DND-41 (cell line): ENCODE measurements at regions not wholly inside any gene's neighbourhood (a gene's known extent, or its start where the extent isn't known, plus 50 kb on each side); places are given as distances from the start of the nearest gene placed in this dataset.

ENCODE experiments used
- EZH2 ChIP-seq: IDR thresholded peaks from 3 replicates; pipeline ENCODE4 v1.6.1; 2012; ENCODE audit warnings: borderline replicate concordance, low read depth, mild to moderate bottlenecking, moderate library complexity, low read length, inconsistent platforms; ENCODE audit not compliant: severe bottlenecking
- TF ChIP-seq, protein P1 (sequence below): IDR thresholded peaks from 2 replicates; pipeline ENCODE4 v1.5.1; 2012; ENCODE audit warnings: borderline replicate concordance, low read length, moderate library complexity, mild to moderate bottlenecking; ENCODE audit not compliant: poor library complexity, severe bottlenecking; ENCODE audit errors: extremely low read depth

DNA sequence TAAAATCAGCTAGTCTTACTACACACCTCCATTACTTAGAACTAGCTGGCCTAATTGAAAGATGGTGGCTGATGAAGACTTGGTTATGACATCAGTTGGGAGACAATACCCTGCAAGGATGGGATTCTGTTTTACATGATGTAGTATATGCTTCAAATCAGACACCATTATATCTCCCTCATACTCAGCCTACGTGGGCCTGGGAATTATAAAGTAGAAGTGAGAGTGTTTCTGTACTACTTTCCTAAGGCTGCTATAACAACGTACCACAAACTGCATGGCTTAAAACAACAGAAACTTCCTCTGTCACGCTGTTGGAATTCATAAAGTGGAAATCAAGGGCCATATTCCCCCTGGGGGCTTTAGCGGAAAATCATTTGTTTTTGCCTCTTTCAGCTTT lies 190.4 kb downstream of the PAH start:
- TF ChIP-seq, protein P1, sequence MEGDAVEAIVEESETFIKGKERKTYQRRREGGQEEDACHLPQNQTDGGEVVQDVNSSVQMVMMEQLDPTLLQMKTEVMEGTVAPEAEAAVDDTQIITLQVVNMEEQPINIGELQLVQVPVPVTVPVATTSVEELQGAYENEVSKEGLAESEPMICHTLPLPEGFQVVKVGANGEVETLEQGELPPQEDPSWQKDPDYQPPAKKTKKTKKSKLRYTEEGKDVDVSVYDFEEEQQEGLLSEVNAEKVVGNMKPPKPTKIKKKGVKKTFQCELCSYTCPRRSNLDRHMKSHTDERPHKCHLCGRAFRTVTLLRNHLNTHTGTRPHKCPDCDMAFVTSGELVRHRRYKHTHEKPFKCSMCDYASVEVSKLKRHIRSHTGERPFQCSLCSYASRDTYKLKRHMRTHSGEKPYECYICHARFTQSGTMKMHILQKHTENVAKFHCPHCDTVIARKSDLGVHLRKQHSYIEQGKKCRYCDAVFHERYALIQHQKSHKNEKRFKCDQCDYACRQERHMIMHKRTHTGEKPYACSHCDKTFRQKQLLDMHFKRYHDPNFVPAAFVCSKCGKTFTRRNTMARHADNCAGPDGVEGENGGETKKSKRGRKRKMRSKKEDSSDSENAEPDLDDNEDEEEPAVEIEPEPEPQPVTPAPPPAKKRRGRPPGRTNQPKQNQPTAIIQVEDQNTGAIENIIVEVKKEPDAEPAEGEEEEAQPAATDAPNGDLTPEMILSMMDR: no peak
- no peak for TF ChIP-seq EZH2
